NCI-H1105 (cell line): ENCODE measurements at regions not wholly inside any gene's neighbourhood (a gene's known extent, or its start where the extent isn't known, plus 50 kb on each side); places are given as distances from the start of the nearest gene placed in this dataset.

ENCODE experiments used
- DNase-seq: peaks from one replicate; lab custom pipeline; 2025; lab: John Stamatoyannopoulos, UW

DNA sequence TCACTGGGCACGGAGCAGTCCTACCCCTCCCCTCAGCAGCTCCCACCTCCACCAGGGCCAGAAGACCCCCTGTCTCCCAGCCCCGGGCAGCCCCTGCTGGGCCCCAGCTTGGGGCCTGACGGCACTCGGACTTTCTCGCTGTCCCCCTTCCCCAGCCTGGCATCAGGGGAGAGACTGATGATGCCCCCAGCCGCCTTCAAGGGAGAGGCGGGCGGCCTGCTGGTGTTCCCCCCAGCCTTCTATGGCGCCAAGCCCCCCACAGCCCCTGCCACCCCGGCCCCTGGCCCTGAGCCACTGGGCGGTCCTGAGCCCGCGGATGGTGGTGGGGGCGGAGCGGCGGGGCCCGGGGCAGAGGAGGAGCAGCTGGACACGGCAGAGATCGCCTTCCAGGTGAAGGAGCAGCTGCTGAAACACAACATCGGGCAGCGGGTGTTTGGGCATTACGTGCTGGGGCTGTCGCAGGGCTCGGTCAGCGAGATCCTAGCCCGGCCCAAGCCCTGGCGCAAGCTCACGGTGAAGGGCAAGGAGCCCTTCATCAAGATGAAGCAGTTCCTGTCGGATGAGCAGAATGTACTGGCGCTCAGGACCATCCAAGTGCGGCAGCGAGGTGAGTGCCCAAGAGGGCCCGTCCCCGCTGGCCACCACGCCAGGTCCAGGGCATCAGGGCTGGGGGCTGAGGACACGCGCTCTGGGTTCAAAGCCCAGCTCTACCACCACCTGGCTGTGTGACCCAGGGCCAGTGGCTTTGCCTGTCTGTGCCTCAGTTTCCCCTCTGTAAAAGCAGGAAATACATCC is 58.6 kb downstream of the PHETA1 start:
- no peak for DNase-seq

DNA sequence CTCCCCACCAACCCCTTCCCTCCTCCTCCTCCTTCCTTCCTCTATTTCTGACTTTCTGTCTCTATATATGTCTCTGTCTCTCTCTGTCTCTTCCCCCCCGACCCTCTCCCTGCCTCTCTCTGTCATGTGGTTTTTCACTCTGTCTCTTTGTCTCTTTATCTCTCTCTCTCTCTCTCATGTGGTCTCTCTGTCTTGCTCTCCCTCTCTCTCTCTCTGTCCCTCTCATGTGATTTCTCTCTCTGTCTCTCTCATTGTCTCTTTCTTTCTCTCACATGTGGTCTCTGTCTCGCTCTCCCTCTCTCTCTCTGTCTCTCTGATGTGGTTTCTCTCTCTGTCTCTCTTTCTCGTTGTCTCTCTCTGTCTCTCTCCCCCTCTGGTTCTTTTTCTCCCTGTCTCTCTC is 59.3 kb downstream of the PHETA1 start:
- no peak for DNase-seq

DNA sequence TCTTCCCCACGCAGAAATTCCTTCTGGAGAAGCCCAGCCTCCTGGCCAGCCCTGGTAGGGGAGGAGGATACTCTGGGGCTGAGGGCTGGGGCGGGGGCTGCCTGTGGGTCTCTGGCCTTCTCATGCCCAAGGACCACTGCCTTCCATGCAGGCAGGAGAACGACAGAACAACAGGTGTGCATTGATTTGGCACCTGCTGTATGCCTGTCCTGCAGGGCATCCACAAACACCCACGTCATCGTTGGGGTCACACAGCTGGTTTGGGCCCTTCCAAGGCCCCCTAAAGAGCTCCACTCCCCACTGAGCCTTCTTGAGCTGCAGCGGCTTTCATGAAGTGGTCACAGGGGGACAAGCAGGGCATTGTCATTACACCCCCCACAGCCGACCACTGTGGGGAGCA is 60.4 kb downstream of the PHETA1 start:
- DNase-seq: no peak

DNA sequence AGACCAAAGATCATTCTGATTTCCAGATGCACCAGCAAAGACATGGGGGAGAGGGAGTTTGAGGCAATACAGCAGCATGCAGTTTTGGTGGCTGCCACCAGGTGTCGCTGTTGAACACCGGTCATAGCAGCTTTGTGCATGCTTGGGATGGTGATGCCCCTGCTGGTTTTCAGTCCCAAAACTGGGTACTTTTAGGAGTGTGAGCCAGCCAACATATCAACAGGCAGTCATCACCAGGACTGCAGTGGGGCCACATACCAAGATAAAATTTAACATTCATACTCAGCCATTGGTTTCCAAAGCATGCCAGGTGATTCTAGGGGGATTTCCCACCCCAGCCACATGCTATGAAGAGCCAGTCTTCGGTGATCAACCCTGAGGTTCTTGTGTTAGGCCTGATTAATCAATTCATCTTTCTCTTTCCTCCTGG is 64.2 kb downstream of the PHETA1 start:
- DNase-seq: no peak

GRCh38 chr12:111303531-111303930 is 65.4 kb downstream of the PHETA1 start:
- DNase-seq: no peak

DNA sequence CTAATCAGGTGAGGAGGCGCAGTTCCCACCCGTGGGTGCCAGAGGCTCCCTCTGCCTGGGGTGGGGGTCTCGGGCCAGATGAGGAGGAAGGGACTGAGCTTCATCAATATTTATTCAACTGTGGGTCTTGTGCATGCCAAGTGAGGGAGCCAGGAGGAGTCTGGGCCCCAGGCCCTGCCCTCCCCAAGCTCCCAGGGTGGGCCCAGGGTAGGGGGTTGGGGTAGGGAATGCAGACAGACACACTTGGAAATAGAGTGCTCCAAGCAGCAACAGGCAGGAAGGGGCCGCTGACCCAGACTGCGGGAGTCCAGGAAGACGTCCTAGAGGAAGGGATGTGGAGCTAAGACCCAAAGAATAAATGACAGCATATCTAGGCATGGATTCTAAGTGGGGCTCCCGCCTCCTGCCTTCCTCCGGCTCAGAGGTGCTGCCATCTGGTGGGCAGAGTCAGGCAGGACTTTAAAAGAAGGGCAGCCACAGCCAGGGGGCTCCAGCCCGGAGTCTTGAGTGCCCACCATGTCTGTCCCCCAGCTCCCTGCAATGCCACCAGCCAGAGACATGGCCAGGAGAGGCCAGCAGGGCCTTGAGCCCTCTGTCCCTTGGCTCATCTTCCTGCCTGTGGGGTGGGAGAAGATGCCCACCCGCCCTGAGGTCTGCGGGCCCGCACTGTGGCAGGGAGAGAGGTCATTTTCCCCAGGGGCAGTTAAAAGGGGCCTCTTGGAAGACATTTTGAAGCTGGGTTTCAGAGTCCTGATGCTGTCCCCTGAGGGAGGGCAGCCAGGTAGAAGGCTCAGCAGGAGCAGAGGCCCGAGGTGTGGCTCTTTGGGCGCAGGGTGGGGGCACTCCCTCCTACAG is 70.1 kb downstream of the PHETA1 start:
- peak; percentile 58 for DNase-seq

DNA sequence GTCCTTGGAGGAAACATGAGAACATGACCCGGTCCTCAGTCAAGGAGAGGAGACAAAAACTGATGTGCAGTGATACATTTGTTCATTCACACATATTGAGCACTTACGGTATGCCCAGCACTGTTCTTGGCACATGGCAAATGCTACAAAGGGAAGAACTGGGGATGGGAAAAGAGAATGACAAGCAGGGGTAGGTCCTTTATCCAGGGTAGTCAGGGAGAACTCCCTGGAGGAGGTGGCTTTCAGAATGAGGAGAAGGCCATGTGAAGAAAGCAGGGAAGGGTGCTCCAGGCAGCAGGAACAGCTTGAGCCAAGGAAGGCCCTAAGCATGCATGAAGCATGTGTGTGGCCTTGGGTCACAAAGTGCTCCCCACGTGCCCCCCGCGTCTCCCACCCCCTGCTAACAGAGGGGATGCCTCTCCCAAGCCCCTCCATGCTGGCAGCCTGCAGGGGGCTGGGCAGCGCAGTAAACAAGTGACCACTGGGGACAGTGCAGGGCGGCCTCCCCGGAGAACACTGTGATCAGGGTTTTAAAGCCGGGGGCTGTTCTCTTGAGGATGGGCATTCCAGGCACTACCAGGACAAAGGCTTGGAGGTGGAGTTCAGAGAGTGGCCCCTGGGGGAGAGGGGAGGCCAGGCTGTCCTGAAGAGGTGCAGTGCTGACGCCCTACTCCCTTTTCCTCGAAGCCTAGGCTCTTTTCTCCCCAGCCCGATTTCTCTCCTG is 71.0 kb downstream of the PHETA1 start:
- no peak for DNase-seq

GRCh38 chr12:111296906-111297463 is 71.9 kb downstream of the PHETA1 start:
- DNase-seq: no peak

- DNase-seq: no peak
These were observed 73.7 kb downstream of the PHETA1 start for GRCh38 chr12:111295176-111295575.

DNA sequence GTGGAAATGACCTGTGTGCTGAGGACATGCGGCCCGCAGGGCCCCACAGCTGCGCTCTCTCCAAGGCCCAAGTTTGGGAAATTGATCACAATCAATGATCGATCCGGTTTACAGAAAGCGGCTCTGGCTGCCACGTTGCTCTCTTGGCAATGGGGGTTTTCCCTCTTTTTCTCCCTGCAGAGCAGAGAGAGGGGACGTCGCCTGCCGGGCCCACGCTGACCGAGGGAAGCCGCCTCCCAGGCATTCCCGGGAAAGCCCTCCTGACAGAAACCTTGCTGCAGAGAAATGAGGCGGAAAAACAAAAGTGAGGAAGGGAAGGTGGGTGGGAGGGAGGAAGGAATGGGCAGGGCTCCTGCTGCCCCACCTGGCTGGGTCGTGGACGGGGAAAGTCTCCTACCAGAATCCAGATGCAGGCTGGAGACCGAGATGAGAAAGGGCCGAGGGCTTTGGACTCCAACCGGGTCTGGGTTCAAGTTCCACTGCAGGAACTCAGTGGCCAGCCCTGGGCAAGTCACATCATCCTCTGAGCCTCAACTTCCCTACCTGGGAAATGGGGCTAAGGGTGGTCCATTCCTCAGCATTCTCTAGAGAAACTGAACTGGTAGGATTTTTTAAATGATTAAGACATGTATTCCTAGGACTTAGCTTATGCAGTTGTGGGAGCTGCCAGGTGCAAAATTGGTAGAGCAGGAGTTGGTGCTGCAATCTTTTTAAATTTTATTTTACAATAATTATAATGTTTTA is 75.5 kb downstream of the PHETA1 start:
- no peak for DNase-seq

DNA sequence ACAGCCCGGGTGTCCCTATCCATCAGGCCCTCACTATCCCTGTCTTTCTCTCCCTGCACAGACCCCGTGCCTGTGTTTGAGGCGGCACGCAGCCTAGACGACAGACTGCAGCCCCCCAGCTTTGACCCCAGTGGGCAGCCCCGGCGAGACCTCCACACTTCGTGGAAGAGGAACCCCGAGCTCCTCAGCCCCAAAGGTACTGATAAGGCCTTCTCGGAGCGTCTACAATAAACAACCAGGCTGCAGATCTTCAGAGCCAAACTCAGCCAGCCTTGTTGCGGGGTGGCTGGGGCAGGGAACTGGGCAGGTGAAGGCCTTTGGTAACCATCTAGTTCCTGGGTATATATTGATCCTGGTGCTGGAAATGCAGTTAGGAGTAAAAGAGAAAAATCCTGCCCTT is 77.5 kb downstream of the PHETA1 start:
- DNase-seq: no peak

DNA sequence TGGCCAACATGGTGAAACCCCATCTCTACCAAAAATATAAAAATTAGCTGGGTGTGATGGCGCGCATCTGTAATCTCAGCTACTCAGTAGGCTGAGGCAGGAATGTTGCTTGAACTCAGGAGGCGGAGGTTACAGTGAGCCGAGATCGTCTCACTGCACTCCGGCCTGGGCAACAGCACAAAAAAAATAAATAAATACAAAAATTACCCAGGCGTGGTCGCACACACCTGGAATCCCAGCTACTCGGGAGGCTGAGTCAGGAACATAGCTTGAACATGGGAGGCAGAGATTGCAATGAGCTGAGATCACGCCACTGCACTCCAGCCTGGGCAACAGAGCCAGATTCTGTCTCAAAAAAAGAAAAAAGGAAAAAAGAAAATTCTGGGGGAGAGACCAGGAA is 80.1 kb downstream of the PHETA1 start:
- no peak for DNase-seq

GRCh38 chr12:111287125-111287900 is 81.6 kb downstream of the PHETA1 start:
- peak; percentile 85 for DNase-seq

DNA sequence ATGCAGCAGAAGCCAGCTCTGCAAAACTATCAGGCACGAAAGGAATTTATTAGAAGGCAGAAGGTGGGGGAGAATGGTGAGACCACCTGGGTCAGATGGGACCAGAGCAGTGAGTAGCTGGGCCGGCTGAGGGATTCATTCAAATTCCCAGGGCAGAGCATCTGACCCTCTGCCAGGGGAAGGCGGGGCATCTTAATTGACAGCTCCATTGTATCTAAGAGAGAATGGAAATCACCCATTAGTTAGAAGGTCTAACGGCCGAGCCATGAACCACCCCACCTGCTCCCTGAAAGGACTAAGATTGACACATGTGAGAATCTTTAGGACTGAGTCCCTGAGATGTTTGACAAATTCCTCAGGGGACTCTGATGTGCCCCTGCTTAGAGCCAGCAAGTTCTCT is 83.7 kb downstream of the PHETA1 start:
- DNase-seq: peak; percentile 28

DNA sequence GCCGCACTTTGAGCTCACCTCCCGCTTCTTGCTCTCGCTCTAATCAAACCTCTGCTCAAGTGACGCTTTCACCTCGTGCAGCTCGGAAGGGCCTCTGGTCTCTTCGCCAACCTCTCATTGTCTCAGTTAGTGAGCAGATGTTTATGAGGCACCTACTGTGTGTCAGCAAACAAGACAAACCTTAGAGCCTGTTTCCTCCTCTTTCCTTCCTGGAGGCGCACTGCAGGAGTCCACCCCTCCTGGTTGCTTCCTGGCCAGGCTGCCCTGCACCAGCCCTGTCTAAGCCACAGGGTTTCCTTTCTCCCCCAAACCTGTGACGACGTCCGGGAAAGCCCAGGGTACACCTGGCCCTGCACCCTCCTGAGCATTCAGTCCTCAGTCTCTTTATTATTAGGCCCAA is 84.2 kb downstream of the PHETA1 start:
- no peak for DNase-seq

GRCh38 chr12:111283966-111284365 is 84.9 kb downstream of the PHETA1 start:
- DNase-seq: no peak

DNA sequence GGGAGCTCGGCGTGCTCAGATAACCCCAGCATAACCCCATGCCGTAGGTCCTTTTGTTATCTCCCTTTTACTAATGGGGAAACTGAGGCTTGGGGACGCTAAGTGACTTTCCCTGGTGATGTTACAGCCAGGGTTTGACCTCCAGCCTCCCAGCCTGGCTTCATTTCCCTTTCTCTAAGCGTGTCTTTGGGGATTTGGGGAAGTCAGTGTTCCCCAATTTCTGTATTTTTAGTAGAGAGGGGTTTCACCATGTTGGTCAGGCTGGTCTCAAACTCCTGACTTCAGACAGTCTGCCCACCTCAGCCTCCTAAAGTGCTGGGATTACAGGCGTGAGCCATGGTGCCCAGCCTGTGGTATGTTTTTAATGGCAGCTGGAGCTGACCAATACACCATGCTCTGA is 85.4 kb downstream of the PHETA1 start:
- no peak for DNase-seq

GRCh38 chr12:111277570-111277969 is 91.3 kb downstream of the PHETA1 start:
- DNase-seq: no peak

DNA sequence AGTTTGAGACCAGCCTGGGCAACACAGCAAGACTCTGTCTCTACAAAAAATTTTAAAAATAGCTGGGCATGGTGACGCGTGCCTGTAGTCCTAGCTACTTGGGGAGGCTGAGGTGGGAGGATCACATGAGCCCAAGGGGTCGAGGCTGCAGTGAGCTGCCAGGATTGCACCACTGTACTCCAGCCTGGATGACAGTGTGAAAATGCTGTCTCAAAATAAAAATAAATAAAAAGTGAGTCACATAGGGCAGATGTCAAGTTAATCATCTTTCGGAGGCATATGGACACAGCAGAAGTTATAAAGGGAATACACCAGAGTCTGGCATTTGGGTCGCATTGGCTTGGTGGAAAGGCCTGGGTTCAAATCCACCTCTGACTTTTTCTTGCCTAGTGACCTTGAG is 92.7 kb downstream of the PHETA1 start:
- no peak for DNase-seq

DNA sequence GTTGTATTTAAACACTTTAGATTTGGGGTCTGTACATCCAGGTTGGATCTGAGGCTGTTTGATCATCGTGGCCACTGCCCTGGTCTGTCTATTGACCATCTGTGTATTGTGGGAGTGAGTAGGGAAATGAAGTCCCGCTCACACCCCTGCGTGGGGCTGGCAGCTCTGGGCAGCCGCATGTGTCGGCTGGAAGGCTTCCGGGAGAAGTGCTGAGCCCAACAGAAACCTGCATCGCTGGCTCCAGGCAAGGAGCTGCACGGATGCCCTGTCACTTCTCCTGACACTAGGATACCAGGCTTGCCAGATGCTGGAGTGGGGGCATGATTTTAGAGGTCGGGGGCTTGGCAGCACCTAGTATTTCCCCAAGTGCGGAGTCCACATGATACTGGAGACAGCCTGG is 93.6 kb downstream of the PHETA1 start:
- no peak for DNase-seq

- no peak for DNase-seq
These were observed 94.1 kb downstream of the PHETA1 start for GRCh38 chr12:111274777-111275176.
